Liver (tissue), 9 donors: ENCODE measurements at regions not wholly inside any gene's neighbourhood (a gene's known extent, or its start where the extent isn't known, plus 50 kb on each side); places are given as distances from the start of the nearest gene placed in this dataset. TPM values are rescaled to one million over a fixed set of nuclear protein-coding genes. Genes with fewer than 3 reads are reported as not detected.

Source experiments
- DNase-seq: peaks from one replicate; pipeline ENCODE4 v3.0.0-alpha.2; 2017; ENCODE audit warnings: low spot score
- H3K27ac ChIP-seq, 2 donors: one replicate each; pipeline ENCODE4 v1.7.0; 2013; ENCODE audit warnings: inconsistent platforms in 2 of 2, low read length in 2 of 2, control low read depth in 1 of 2, low read depth in 1 of 2, mild to moderate bottlenecking in 1 of 2
- H3K27me3 ChIP-seq, 4 donors: one replicate each; pipeline versions ENCODE4 v1.6.1 to v1.7.0; 2013; ENCODE audit warnings: low read length in 3 of 4, inconsistent platforms in 1 of 4, mild to moderate bottlenecking in 1 of 4, moderate library complexity in 1 of 4; ENCODE audit not compliant: control insufficient read depth in 4 of 4, insufficient read depth in 4 of 4
- H3K36me3 ChIP-seq, 4 donors: one replicate each; pipeline versions ENCODE4 v1.6.1 to v1.7.0; 2013; ENCODE audit warnings: low read length in 3 of 4, mild to moderate bottlenecking in 3 of 4, low read depth in 1 of 4, moderate library complexity in 1 of 4; ENCODE audit not compliant: control insufficient read depth in 4 of 4, insufficient read depth in 3 of 4
- H3K4me1 ChIP-seq, 4 donors: one replicate each; pipeline versions ENCODE4 v1.6.1 to v1.7.0; 2013; ENCODE audit warnings: low read length in 3 of 4, mild to moderate bottlenecking in 3 of 4, moderate library complexity in 1 of 4; ENCODE audit not compliant: control insufficient read depth in 4 of 4, insufficient read depth in 4 of 4
- H3K4me3 ChIP-seq, 3 donors: one replicate each; pipeline versions ENCODE4 v1.6.1 to v1.7.0; 2013; ENCODE audit warnings: low read length in 3 of 3, control low read depth in 1 of 3, low read depth in 1 of 3, mild to moderate bottlenecking in 1 of 3
- H3K9ac ChIP-seq, 2 donors: one replicate each; pipeline ENCODE4 v1.7.0; 2013; ENCODE audit warnings: low read length in 2 of 2, mild to moderate bottlenecking in 2 of 2, moderate library complexity in 2 of 2, control low read depth in 1 of 2, low read depth in 1 of 2
- H3K9me3 ChIP-seq, 4 donors: one replicate each; pipeline versions ENCODE4 v1.6.1 to v1.7.0; 2013; ENCODE audit warnings: low read length in 3 of 4; ENCODE audit not compliant: control insufficient read depth in 4 of 4
- ATF3 ChIP-seq: IDR thresholded peaks from 2 replicates; pipeline ENCODE4 v1.6.1; 2016; ENCODE audit warnings: antibody characterized with exemption
- CTCF ChIP-seq: fragments of 150-350 bp; IDR thresholded peaks from 2 replicates; pipeline ENCODE4 v1.5.1; 2017; ENCODE audit warnings: improper control_type of control experiment, low read depth, low read length; ENCODE audit not compliant: missing input control
- EGR1 ChIP-seq, 2 donors: IDR thresholded peaks; 2 replicates each; pipeline ENCODE4 v1.6.1; 2016 to 2018; ENCODE audit warnings: antibody characterized with exemption in 2 of 2, low read depth in 2 of 2
- FOXA1 ChIP-seq: IDR thresholded peaks from 2 replicates; pipeline ENCODE4 v1.6.1; 2016; ENCODE audit warnings: antibody characterized with exemption
- FOXA2 ChIP-seq: IDR thresholded peaks from 2 replicates; pipeline ENCODE4 v1.6.1; 2016; ENCODE audit warnings: antibody characterized with exemption
- HNF4A ChIP-seq, 2 donors: conservative IDR thresholded peaks; 2 replicates each; pipeline ENCODE4 v1.6.1; 2016; ENCODE audit warnings: antibody characterized with exemption in 2 of 2, mild to moderate bottlenecking in 2 of 2
- HNF4G ChIP-seq: IDR thresholded peaks from 2 replicates; pipeline ENCODE4 v1.6.1; 2016; ENCODE audit warnings: antibody characterized with exemption
- JUND ChIP-seq, 2 donors: IDR thresholded peaks; 2 replicates each; pipeline ENCODE4 v1.6.1; 2016; ENCODE audit warnings: antibody characterized with exemption in 2 of 2
- MAX ChIP-seq: IDR thresholded peaks from 2 replicates; pipeline ENCODE4 v1.6.1; 2016; ENCODE audit warnings: antibody characterized with exemption
- NR2F2 ChIP-seq: IDR thresholded peaks from 2 replicates; pipeline ENCODE4 v1.6.1; 2016; ENCODE audit warnings: antibody characterized with exemption
- RAD21 ChIP-seq, 2 donors: IDR thresholded peaks; 2 replicates each; pipeline ENCODE4 v1.6.1; 2016; ENCODE audit warnings: antibody characterized with exemption in 2 of 2, mild to moderate bottlenecking in 2 of 2
- REST ChIP-seq: IDR thresholded peaks from 2 replicates; pipeline ENCODE4 v1.6.1; 2016; ENCODE audit warnings: antibody characterized with exemption, mild to moderate bottlenecking
- RXRA ChIP-seq, 2 donors: IDR thresholded peaks; 2 replicates each; pipeline ENCODE4 v1.6.1; 2017 to 2018; ENCODE audit warnings: antibody characterized with exemption in 2 of 2, mild to moderate bottlenecking in 1 of 2
- SP1 ChIP-seq: IDR thresholded peaks from 2 replicates; pipeline ENCODE4 v1.6.1; 2018; ENCODE audit warnings: antibody characterized with exemption, mild to moderate bottlenecking
- TAF1 ChIP-seq: conservative IDR thresholded peaks from 2 replicates; pipeline ENCODE4 v1.6.1; 2016; ENCODE audit warnings: antibody characterized with exemption, mild to moderate bottlenecking
- YY1 ChIP-seq: IDR thresholded peaks from 2 replicates; pipeline ENCODE4 v1.6.1; 2016; ENCODE audit warnings: antibody characterized with exemption, mild to moderate bottlenecking
- ZBTB33 ChIP-seq: IDR thresholded peaks from 2 replicates; pipeline ENCODE4 v1.6.1; 2016; ENCODE audit warnings: antibody characterized with exemption
- WGBS: extraction: QIAGEN DNeasy Blood & Tissue Kit; methylation state at CpG from one replicate; pipeline ENCODE4 v1.1.7; 2013; 5-methylcytosine and 5-hydroxymethylcytosine counted together
- small RNA-seq: library from RNA; depleted of rRNA; stranded (forward); fragments of <200 nt; gene quantifications from one replicate; pipeline ENCODE3, GENCODE V24; 2014
- donor health status: healthy.
- donor health status: healthy.
- donor health status: healthy.
- donor health status: healthy.
- donor health status: healthy.

- Histone ChIP-seq H3K27me3 (no peaks in the 10 kb centered on the region), H3K4me1 (no peaks in the 10 kb centered on the region), H3K36me3 (no peaks in the 10 kb centered on the region), H3K9ac (no peak overlapping the region), H3K27ac (no peak overlapping the region), H3K4me3 (no peak overlapping the region), H3K9me3 (no peaks in the 10 kb centered on the region)
- 0% methylated on average over 1 of the region's 1 CpG for WGBS
- DNase-seq: no peak
- no peak for TF ChIP-seq MAX
These were observed 59.3 kb upstream of the NEGR1 start for GRCh38 chr1:72341661-72342060.

GRCh38 chr1:72336776-72337175, 54.4 kb upstream of the NEGR1 start:
- no peak for DNase-seq
- no peaks in the 10 kb centered on the region for H3K27me3 ChIP-seq
- H3K4me3 ChIP-seq: no peak overlapping the region
- H3K9ac ChIP-seq: no peak overlapping the region
- H3K36me3 ChIP-seq: no peaks in the 10 kb centered on the region
- WGBS: 80% methylated on average over 1 of the region's 1 CpG
- H3K4me1 ChIP-seq: no peaks in the 10 kb centered on the region
- H3K27ac ChIP-seq: no peak overlapping the region
- TF ChIP-seq FOXA1: no peak
- no peak for TF ChIP-seq MAX
- no peak for TF ChIP-seq ATF3
- no peak for TF ChIP-seq JUND (IDR thresholded peaks at IDR 0.05)
- no peak for TF ChIP-seq TAF1
- TF ChIP-seq SP1: no peak
- no peak for TF ChIP-seq NR2F2
- no peak for TF ChIP-seq CTCF
- no peak for TF ChIP-seq EGR1 (IDR thresholded peaks at IDR 0.05; ENCODE audit: low read depth in 2 of 2)
- TF ChIP-seq RXRA (IDR thresholded peaks at IDR 0.05): no peak
- TF ChIP-seq ZBTB33: no peak
- TF ChIP-seq YY1: no peak
- TF ChIP-seq HNF4A (conservative IDR thresholded peaks at IDR 0.05): no peak
- no peak for TF ChIP-seq FOXA2
- no peak for TF ChIP-seq REST
- TF ChIP-seq RAD21 (IDR thresholded peaks at IDR 0.05): no peak
- no peak for TF ChIP-seq HNF4G
- H3K9me3 ChIP-seq: no peaks in the 10 kb centered on the region

Small RNAs in the stretch of these regions (small RNA-seq; reads per million reads assigned to genes)
- gene RN7SKP19: not detected
- not detected for gene RNA5SP50
- gene RNU4ATAC8P: not detected
- not detected for gene RNU6-1246P
